Neural cell (in vitro differentiated cells): ENCODE measurements at regions not wholly inside any gene's neighbourhood (a gene's known extent, or its start where the extent isn't known, plus 50 kb on each side); places are given as distances from the start of the nearest gene placed in this dataset.

ENCODE experiments used
- H2AFZ ChIP-seq: fragments of 200-600, 300-800 bp; sonication (generic), shearing (Covaris generic); 2 replicates; pipeline ENCODE4 v1.6.0; 2014; ENCODE audit warnings: low read depth, mild to moderate bottlenecking, antibody characterized with exemption, low read length, moderate library complexity
- H3F3A ChIP-seq: fragments of 200-600 bp; shearing (Covaris generic); 2 replicates; pipeline ENCODE4 v1.6.1; 2016; ENCODE audit warnings: mild to moderate bottlenecking, moderate library complexity, mixed read lengths, antibody characterized with exemption, low read length; ENCODE audit not compliant: insufficient read depth, poor library complexity, severe bottlenecking
- H3K27ac ChIP-seq: fragments of 200-600, 300-800 bp; sonication (generic), shearing (Covaris generic); 2 replicates; pipeline ENCODE4 v1.5.1; 2014; ENCODE audit warnings: mild to moderate bottlenecking, low read length, moderate library complexity
- H3K27me3 ChIP-seq: fragments of 300-800, 200-600 bp; sonication (generic), shearing (Covaris generic); 2 replicates; pipeline ENCODE4 v1.6.0; 2014; ENCODE audit warnings: mild to moderate bottlenecking, low read depth, low read length, moderate library complexity; ENCODE audit not compliant: insufficient read depth
- H3K36me3 ChIP-seq: fragments of 300-800, 200-600 bp; sonication (generic), shearing (Covaris generic); 2 replicates; pipeline ENCODE4 v1.5.1; 2014; ENCODE audit warnings: mild to moderate bottlenecking, antibody characterized with exemption, low read length, moderate library complexity; ENCODE audit not compliant: insufficient read depth
- H3K4me2 ChIP-seq: fragments of 300-800, 200-600 bp; sonication (generic), shearing (Covaris generic); 2 replicates; pipeline ENCODE4 v1.6.0; 2014; ENCODE audit warnings: mild to moderate bottlenecking, low read length
- H3K4me3 ChIP-seq: fragments of 300-800, 200-600 bp; sonication (generic), shearing (Covaris generic); 2 replicates; pipeline ENCODE4 v1.5.1; 2014; ENCODE audit warnings: mild to moderate bottlenecking, low read length, moderate library complexity
- H3K79me2 ChIP-seq: fragments of 200-600 bp; shearing (Covaris generic); replicated peaks from 2 replicates; pipeline ENCODE4 v1.6.0; 2014; ENCODE audit warnings: mild to moderate bottlenecking, low read length, moderate library complexity; ENCODE audit not compliant: insufficient read depth
- H3K9ac ChIP-seq: fragments of 300-800, 200-600 bp; sonication (generic), shearing (Covaris generic); 2 replicates; pipeline ENCODE4 v1.6.1; 2016; ENCODE audit warnings: mild to moderate bottlenecking, low read length, mixed read lengths
- H3K9me2 ChIP-seq: fragments of 200-600 bp; shearing (Covaris generic); 2 replicates; pipeline ENCODE4 v1.6.1; 2016; ENCODE audit warnings: mild to moderate bottlenecking, low read length, mixed read lengths; ENCODE audit not compliant: insufficient read depth
- H3K9me3 ChIP-seq: fragments of 200-600, 300-800 bp; sonication (generic), shearing (Covaris generic); 2 replicates; pipeline ENCODE4 v1.6.1; 2016; ENCODE audit warnings: mild to moderate bottlenecking, mixed run types, low read length, moderate library complexity, mixed read lengths
- H4K20me1 ChIP-seq: fragments of 200-600 bp; shearing (Covaris generic); 2 replicates; pipeline ENCODE4 v1.6.1; 2016; ENCODE audit warnings: mild to moderate bottlenecking, mixed run types; ENCODE audit not compliant: insufficient read depth
- CTCF ChIP-seq: fragments of 450-650 bp; IDR thresholded peaks from 2 replicates; pipeline ENCODE4 v1.5.1; 2014; ENCODE audit warnings: antibody characterized with exemption, mild to moderate bottlenecking, moderate library complexity; ENCODE audit not compliant: poor library complexity, severe bottlenecking
- EP300 ChIP-seq: fragments of 450-650 bp; conservative IDR thresholded peaks from 2 replicates; pipeline ENCODE4 v1.6.1; 2014; ENCODE audit warnings: antibody characterized with exemption, mild to moderate bottlenecking, moderate library complexity; ENCODE audit not compliant: poor library complexity, severe bottlenecking
- EZH2 ChIP-seq: fragments of 200-600, 300-800 bp; shearing (Covaris generic), sonication (generic); IDR thresholded peaks from 2 replicates; pipeline ENCODE4 v1.6.1; 2014; ENCODE audit warnings: antibody characterized with exemption, low read length, borderline replicate concordance, mild to moderate bottlenecking; ENCODE audit not compliant: insufficient read depth, poor library complexity, severe bottlenecking
- MXI1 ChIP-seq: fragments of 450-650 bp; conservative IDR thresholded peaks from 2 replicates; pipeline ENCODE4 v1.6.1; 2014; ENCODE audit warnings: antibody characterized with exemption, mild to moderate bottlenecking; ENCODE audit not compliant: poor library complexity, severe bottlenecking
- POLR2AphosphoS5 ChIP-seq: IDR thresholded peaks from 2 replicates; pipeline ENCODE4 v1.6.1; 2012
- RAD21 ChIP-seq: fragments of 450-650 bp; conservative IDR thresholded peaks from 2 replicates; pipeline ENCODE4 v1.6.1; 2014; ENCODE audit warnings: antibody characterized with exemption, mild to moderate bottlenecking, moderate library complexity
- REST ChIP-seq: IDR thresholded peaks from 2 replicates; pipeline ENCODE4 v1.6.1; 2012; ENCODE audit warnings: borderline replicate concordance
- SMC3 ChIP-seq: fragments of 450-650 bp; conservative IDR thresholded peaks from 2 replicates; pipeline ENCODE4 v1.6.1; 2014; ENCODE audit warnings: antibody characterized with exemption, mild to moderate bottlenecking, moderate library complexity; ENCODE audit not compliant: poor library complexity
- TAF1 ChIP-seq: IDR thresholded peaks from 2 replicates; pipeline ENCODE4 v1.6.1; 2012; ENCODE audit warnings: low read depth

- Histone ChIP-seq H4K20me1 (no peaks in the 10 kb centered on the region), H3K27me3 (no peaks in the 10 kb centered on the region), H3K9me3 (no peaks in the 10 kb centered on the region), H3K4me2 (no peak overlapping the region), H3K9ac (no peak overlapping the region), H3K79me2 (no peaks in the 10 kb centered on the region), H2AFZ (no peak overlapping the region), H3K4me3 (no peak overlapping the region), H3F3A (no peaks in the 10 kb centered on the region), H3K9me2 (no peaks in the 10 kb centered on the region), H3K36me3 (no peaks in the 10 kb centered on the region), H3K27ac (no peak overlapping the region)
- TF ChIP-seq MXI1 (no peak), EP300 (no peak), EZH2 (no peak), RAD21 (no peak), CTCF (no peak), REST (no peak), SMC3 (no peak)
These were observed 79.3 kb upstream of the ATF3 start for GRCh38 chr1:212529211-212529741.

DNA sequence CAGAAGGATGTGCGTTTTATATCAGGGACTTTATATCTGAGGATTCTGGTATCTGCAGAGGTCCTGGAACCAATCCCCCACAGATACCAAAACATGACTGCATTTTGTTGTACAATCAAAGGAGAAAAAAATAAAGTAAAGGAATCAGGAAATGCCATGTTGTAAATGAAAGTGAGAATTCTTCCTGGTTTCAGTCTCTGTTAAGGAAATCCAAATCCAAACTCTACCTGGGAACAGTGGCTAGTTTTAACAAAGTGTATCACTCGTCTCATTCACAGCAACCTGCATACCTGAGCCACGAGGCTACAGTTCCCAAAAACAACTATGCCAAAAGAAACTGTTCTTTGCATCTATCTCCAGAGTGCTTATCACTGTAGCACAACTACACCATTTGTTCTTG, 77.3 kb upstream of the ATF3 start:
- no peaks in the 10 kb centered on the region for H3F3A ChIP-seq
- TF ChIP-seq RAD21: no peak
- TF ChIP-seq POLR2AphosphoS5: no peak
- TF ChIP-seq EZH2: no peak
- TF ChIP-seq MXI1: no peak
- no peak for TF ChIP-seq REST
- no peak for TF ChIP-seq EP300
- no peak for TF ChIP-seq SMC3
- TF ChIP-seq TAF1: no peak
- no peak for TF ChIP-seq CTCF

More for the DNA sequence above, 77.3 kb upstream of the ATF3 start:
- H3K9ac ChIP-seq: no peak overlapping the region
- no peaks in the 10 kb centered on the region for H4K20me1 ChIP-seq
- no peak overlapping the region for H3K4me2 ChIP-seq
- H3K27ac ChIP-seq: no peak overlapping the region
- H3K36me3 ChIP-seq: no peaks in the 10 kb centered on the region
- H3K79me2 ChIP-seq: no peaks in the 10 kb centered on the region
- H3K4me3 ChIP-seq: no peak overlapping the region
- H3K9me2 ChIP-seq: no peaks in the 10 kb centered on the region
- H3K9me3 ChIP-seq: no peaks in the 10 kb centered on the region
- no peaks in the 10 kb centered on the region for H3K27me3 ChIP-seq
- no peak overlapping the region for H2AFZ ChIP-seq
